K562 (cell line): ENCODE measurements at regions not wholly inside any gene's neighbourhood (a gene's known extent, or its start where the extent isn't known, plus 50 kb on each side); places are given as distances from the start of the nearest gene placed in this dataset.

Source experiments
- FOXJ3 ChIP-seq: sonication (generic); formaldehyde crosslinking; IDR thresholded peaks from 2 replicates; pipeline ENCODE4 v1.4.0; 2020; ENCODE audit warnings: mild to moderate bottlenecking, missing genetic modification reagents
- MAFK ChIP-seq: IDR thresholded peaks from 2 replicates; pipeline ENCODE4 v1.6.1; 2011; ENCODE audit warnings: low read length, improper control_type of control experiment
- POLR2AphosphoS5 ChIP-seq: IDR thresholded peaks from 2 replicates; pipeline ENCODE4 v1.6.1; 2011; ENCODE audit warnings: mild to moderate bottlenecking, low read depth, low read length, moderate library complexity; ENCODE audit not compliant: control insufficient read depth, insufficient read depth
- TF ChIP-seq, protein P1 (sequence below): fragments of 250-450 bp; sonication (Bioruptor Pico); IDR thresholded peaks from 2 replicates; pipeline ENCODE4 v1.8.0; 2021; ENCODE audit warnings: moderate library complexity, mild to moderate bottlenecking, inconsistent platforms
- TF ChIP-seq, protein P2 (sequence below), 3 experiments: IDR thresholded peaks in 2 of 3; conservative IDR thresholded peaks in 1 of 3; 2 replicates each; pipeline ENCODE4 v1.5.1; 2011 to 2012; ENCODE audit warnings: low read length in 3 of 3, mild to moderate bottlenecking in 3 of 3, control low read depth in 2 of 3, improper control_type of control experiment in 1 of 3, inconsistent platforms in 1 of 3, low read depth in 1 of 3, mixed read lengths in 1 of 3, moderate library complexity in 1 of 3; ENCODE audit not compliant: insufficient read depth in 2 of 3

GRCh38 chr7:18344536-18344935 lies 151.0 kb upstream of the HDAC9 start:
- TF ChIP-seq FOXJ3 (no peak), POLR2AphosphoS5 (no peak), MAFK (no peak)
- TF ChIP-seq, protein P1, sequence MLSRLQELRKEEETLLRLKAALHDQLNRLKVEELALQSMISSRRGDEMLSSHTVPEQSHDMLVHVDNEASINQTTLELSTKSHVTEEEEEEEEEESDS (CRISPR knock-in tag), result no peak
- TF ChIP-seq, protein P2, sequence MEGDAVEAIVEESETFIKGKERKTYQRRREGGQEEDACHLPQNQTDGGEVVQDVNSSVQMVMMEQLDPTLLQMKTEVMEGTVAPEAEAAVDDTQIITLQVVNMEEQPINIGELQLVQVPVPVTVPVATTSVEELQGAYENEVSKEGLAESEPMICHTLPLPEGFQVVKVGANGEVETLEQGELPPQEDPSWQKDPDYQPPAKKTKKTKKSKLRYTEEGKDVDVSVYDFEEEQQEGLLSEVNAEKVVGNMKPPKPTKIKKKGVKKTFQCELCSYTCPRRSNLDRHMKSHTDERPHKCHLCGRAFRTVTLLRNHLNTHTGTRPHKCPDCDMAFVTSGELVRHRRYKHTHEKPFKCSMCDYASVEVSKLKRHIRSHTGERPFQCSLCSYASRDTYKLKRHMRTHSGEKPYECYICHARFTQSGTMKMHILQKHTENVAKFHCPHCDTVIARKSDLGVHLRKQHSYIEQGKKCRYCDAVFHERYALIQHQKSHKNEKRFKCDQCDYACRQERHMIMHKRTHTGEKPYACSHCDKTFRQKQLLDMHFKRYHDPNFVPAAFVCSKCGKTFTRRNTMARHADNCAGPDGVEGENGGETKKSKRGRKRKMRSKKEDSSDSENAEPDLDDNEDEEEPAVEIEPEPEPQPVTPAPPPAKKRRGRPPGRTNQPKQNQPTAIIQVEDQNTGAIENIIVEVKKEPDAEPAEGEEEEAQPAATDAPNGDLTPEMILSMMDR (IDR thresholded peaks at IDR 0.05 in 2 of 3, conservative IDR thresholded peaks at IDR 0.05 in 1 of 3; ENCODE audit: insufficient read depth in 2 of 3, low read depth in 1 of 3, low read length in 3 of 3), result no peak
